ENCODE measurements at regions not wholly inside any gene's neighbourhood (a gene's known extent, or its start where the extent isn't known, plus 50 kb on each side); places are given as distances from the start of the nearest gene placed in this dataset.

DNA sequence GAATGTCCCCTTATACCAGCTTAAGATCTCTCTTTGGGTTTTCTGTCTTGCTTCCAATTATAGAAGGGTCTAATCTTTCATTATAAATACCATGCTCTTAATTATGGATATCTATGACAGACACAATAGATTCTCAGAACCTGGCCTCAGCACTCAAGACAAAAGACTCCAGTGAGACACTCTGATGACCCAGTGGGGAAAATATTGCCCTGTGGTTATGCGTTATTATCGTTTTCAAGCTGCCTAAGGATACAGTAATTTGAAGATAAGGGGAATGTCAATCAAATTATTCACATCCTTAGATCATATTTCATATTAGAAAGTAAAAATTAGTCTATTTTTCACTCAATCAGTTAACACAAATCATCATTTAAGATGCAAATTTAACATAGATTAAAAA lies 748.8 kb downstream of the XPNPEP1 start:
- FAIRE-seq (no peak), DNase-seq (ENCODE audit: low read depth in 1 of 2, low spot score in 2 of 2) (no peak)
- Histone ChIP-seq H3K4ac (replicated peaks; ENCODE audit: insufficient read length, low read depth, low read length) (no peak overlapping the region), H3K4me2 (ENCODE audit: insufficient read depth in 1 of 2, low read depth in 2 of 2, low read length in 2 of 2) (no peak overlapping the region), H4K91ac (replicated peaks; ENCODE audit: insufficient read length, low read length) (no peak overlapping the region), H3K79me1 (ENCODE audit: low read depth, low read length) (no peaks in the 10 kb centered on the region), H4K20me1 (replicated peaks in 1 of 2; ENCODE audit: control insufficient read depth in 1 of 2, insufficient read depth in 2 of 2, low read length in 2 of 2) (no peaks in the 10 kb centered on the region), H3K23ac (ENCODE audit: insufficient read length) (no peak overlapping the region), H2AK5ac (ENCODE audit: low read depth, low read length) (no peak overlapping the region), H3K79me2 (ENCODE audit: control insufficient read depth in 1 of 2, insufficient read depth in 2 of 2, low read length in 2 of 2) (no peaks in the 10 kb centered on the region), H3K27ac (ENCODE audit: low read depth, low read length) (no peak overlapping the region), H4K8ac (ENCODE audit: extremely low read depth, insufficient read depth, low read length) (no peak overlapping the region), H2BK5ac (ENCODE audit: low read depth, low read length) (no peak overlapping the region), H3K4me3 (ENCODE audit: extremely low read depth in 1 of 4, insufficient read depth in 2 of 4, low read depth in 3 of 4, low read length in 4 of 4) (no peak overlapping the region), H3K56ac (replicated peaks; ENCODE audit: insufficient read length, low read depth, low read length) (no peak overlapping the region), H2BK120ac (replicated peaks; ENCODE audit: low read depth, low read length) (no peak overlapping the region), H4K5ac (ENCODE audit: insufficient read length, low read depth, low read length) (no peak overlapping the region), H3K14ac (ENCODE audit: insufficient read length) (no peak overlapping the region), H3K4me1 (replicated peaks in 1 of 4; ENCODE audit: control insufficient read depth in 3 of 4, insufficient read depth in 4 of 4, low read length in 3 of 4) (no peaks in the 10 kb centered on the region), H3K27me3 (replicated peaks in 1 of 4; ENCODE audit: control insufficient read depth in 3 of 4, extremely low read depth in 1 of 4, insufficient read depth in 3 of 4, low read length in 3 of 4) (no peaks in the 10 kb centered on the region), H3K36me3 (ENCODE audit: control insufficient read depth in 2 of 4, insufficient read depth in 4 of 4, low read length in 3 of 4) (no peaks in the 10 kb centered on the region), H3K18ac (ENCODE audit: extremely low read depth, low read length) (no peak overlapping the region), H3K9ac (replicated peaks in 1 of 4; ENCODE audit: extremely low read depth in 1 of 4, low read depth in 3 of 4, low read length in 3 of 4) (no peak overlapping the region), H3K9me3 (ENCODE audit: insufficient read depth in 2 of 2, low read depth in 1 of 2, low read length in 1 of 2) (0 out of 4 replicates have a peak, but pooled peaks cover 0 to 5% of the 10 kb centered on the region in 2 experiments), H2BK20ac (ENCODE audit: low read length) (no peak overlapping the region), H2BK12ac (ENCODE audit: low read depth, low read length) (no peak overlapping the region), H3K23me2 (ENCODE audit: low read depth, low read length) (no peaks in the 10 kb centered on the region), H2BK15ac (ENCODE audit: low read length) (no peak overlapping the region), H2AFZ (ENCODE audit: low read length) (no peak overlapping the region)
- POLR2A ChIA-PET (ENCODE audit: partially characterized antibody) = no interaction called here
- TF ChIP-seq SIN3A (conservative IDR thresholded peaks at IDR 0.05 in 1 of 2, IDR thresholded peaks at IDR 0.05 in 1 of 2; ENCODE audit: low read depth in 1 of 2, low read length in 2 of 2) (no peak), PHF8 (conservative IDR thresholded peaks at IDR 0.05; ENCODE audit: low read depth, low read length) (no peak), EZH2 (IDR thresholded peaks at IDR 0.05; ENCODE audit: low read depth, low read length, severe bottlenecking) (no peak), ASH2L (IDR thresholded peaks at IDR 0.05; ENCODE audit: low read length) (no peak), SIX5 (IDR thresholded peaks at IDR 0.05; ENCODE audit: low read depth, low read length) (no peak), CHD1 (IDR thresholded peaks at IDR 0.05; ENCODE audit: low read depth, low read length) (no peak), JUN (IDR thresholded peaks at IDR 0.05; ENCODE audit: low read depth, low read length) (no peak), BCL11A (IDR thresholded peaks at IDR 0.05; ENCODE audit: low read depth in 2 of 2, low read length in 2 of 2) (no peak), YY1 (IDR thresholded peaks at IDR 0.05; ENCODE audit: low read depth, low read length) (no peak)
- TF ChIP-seq, protein P1, sequence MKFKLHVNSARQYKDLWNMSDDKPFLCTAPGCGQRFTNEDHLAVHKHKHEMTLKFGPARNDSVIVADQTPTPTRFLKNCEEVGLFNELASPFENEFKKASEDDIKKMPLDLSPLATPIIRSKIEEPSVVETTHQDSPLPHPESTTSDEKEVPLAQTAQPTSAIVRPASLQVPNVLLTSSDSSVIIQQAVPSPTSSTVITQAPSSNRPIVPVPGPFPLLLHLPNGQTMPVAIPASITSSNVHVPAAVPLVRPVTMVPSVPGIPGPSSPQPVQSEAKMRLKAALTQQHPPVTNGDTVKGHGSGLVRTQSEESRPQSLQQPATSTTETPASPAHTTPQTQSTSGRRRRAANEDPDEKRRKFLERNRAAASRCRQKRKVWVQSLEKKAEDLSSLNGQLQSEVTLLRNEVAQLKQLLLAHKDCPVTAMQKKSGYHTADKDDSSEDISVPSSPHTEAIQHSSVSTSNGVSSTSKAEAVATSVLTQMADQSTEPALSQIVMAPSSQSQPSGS (IDR thresholded peaks at IDR 0.05; ENCODE audit: low read length) = no peak
- TF ChIP-seq, protein P2, sequence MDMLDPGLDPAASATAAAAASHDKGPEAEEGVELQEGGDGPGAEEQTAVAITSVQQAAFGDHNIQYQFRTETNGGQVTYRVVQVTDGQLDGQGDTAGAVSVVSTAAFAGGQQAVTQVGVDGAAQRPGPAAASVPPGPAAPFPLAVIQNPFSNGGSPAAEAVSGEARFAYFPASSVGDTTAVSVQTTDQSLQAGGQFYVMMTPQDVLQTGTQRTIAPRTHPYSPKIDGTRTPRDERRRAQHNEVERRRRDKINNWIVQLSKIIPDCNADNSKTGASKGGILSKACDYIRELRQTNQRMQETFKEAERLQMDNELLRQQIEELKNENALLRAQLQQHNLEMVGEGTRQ (IDR thresholded peaks at IDR 0.05; ENCODE audit: low read length) = no peak
- WGBS, 2 experiments (ENCODE audit: extremely low coverage in 1 of 2, insufficient coverage in 1 of 2, insufficient read length in 1 of 2, insufficient replicate concordance in 2 of 2, low coverage in 1 of 2, low lambda C conversion rate in 2 of 2, missing lambda C conversion rate in 1 of 2) = 100% methylated on average over 2 of the region's 2 CpGs; no CpG with 5 or more reads in 1 of the 2 experiments
- CTCF ChIA-PET (ENCODE audit: partially characterized antibody) = no interaction called here
